K562 (cell line): ENCODE measurements at regions not wholly inside any gene's neighbourhood (a gene's known extent, or its start where the extent isn't known, plus 50 kb on each side); places are given as distances from the start of the nearest gene placed in this dataset.

Experiments
- ATAC-seq: fragments of 200-7000 bp; cut with Tn5 transposase; 3 replicates; pipeline ENCODE4 v1.9.1; 2020; ENCODE audit warnings: moderate library complexity
- BruUV-seq: library from RNA; stranded (reverse); fragments of 400-500 nt; replicated peaks from 2 replicates; lab custom pipeline; 2021; lab: Mats Ljungman, UMichigan
- CTCF ChIA-PET: fragments of 300-600 bp; formaldehyde crosslinking; extraction: SDS; loops from one replicate; lab custom pipeline; 2021; ENCODE audit warnings: low intra/inter-chr PET ratio; lab: Yijun Ruan, JAX
- POLR2A ChIA-PET: fragments of 300-600, 350-650 bp; sonication (Branson Sonifier 250); formaldehyde crosslinking; extraction: SDS; loops from one replicate; lab custom pipeline; 2021; ENCODE audit warnings: antibody characterized with exemption, inconsistent platforms; lab: Yijun Ruan, JAX
- DNase-seq, 4 experiments: peaks; one replicate each; pipeline versions ENCODE4 v3.0.0 to v3.0.0-alpha.2; 2011 to 2018; ENCODE audit warnings: low spot score in 3 of 4, mixed read lengths in 3 of 4; ENCODE audit errors: extremely low read depth in 1 of 4
- FAIRE-seq: peaks from 2 replicates; lab custom pipeline; 2011; peaks lifted over from hg19 to GRCh38; lab: Jason Lieb, UNC
- H2AFZ ChIP-seq: 2 replicates; pipeline ENCODE4 v1.6.0; 2011; ENCODE audit warnings: low read depth, low read length, control low read depth, inconsistent platforms
- H3K27ac ChIP-seq: fragments of 200-600 bp; 3 replicates; pipeline ENCODE4 v1.8.0; 2011; ENCODE audit warnings: low read depth, mild to moderate bottlenecking, control low read depth, inconsistent platforms, low read length, moderate library complexity, mixed read lengths; ENCODE audit errors: extremely low read depth
- H3K27me3 ChIP-seq, 2 experiments: fragments of 300-600 bp in 1 of 2; 2 replicates in 1 of 2; 3 replicates in 1 of 2; pipeline versions ENCODE4 v1.6.0 to v1.8.0; 2011; ENCODE audit warnings: inconsistent platforms in 2 of 2, low read length in 2 of 2, mild to moderate bottlenecking in 1 of 2, mixed read lengths in 1 of 2, moderate library complexity in 1 of 2; ENCODE audit not compliant: control insufficient read depth in 2 of 2, insufficient read depth in 2 of 2
- H3K36me3 ChIP-seq: fragments of 300-600 bp; 3 replicates; pipeline ENCODE4 v1.8.0; 2011; ENCODE audit warnings: mild to moderate bottlenecking, low read length, inconsistent platforms; ENCODE audit not compliant: control insufficient read depth, insufficient read depth
- H3K4me1 ChIP-seq, 2 experiments: fragments of 200-600 bp in 1 of 2; replicated peaks in 1 of 2; 2 replicates in 1 of 2; 3 replicates in 1 of 2; pipeline versions ENCODE4 v1.5.1 to v1.8.0; 2011; ENCODE audit warnings: inconsistent platforms in 2 of 2, low read length in 2 of 2, mild to moderate bottlenecking in 1 of 2, mixed read lengths in 1 of 2, moderate library complexity in 1 of 2; ENCODE audit not compliant: control insufficient read depth in 2 of 2, insufficient read depth in 2 of 2
- H3K4me2 ChIP-seq: 2 replicates; pipeline ENCODE4 v1.6.1; 2011; ENCODE audit warnings: low read length, control low read depth, inconsistent platforms, mixed read lengths; ENCODE audit not compliant: insufficient read depth
- H3K4me3 ChIP-seq: fragments of 200-600 bp; sonication (generic), shearing (Covaris generic); 2 replicates; pipeline ENCODE4 v1.5.1; 2016; ENCODE audit warnings: control low read depth, inconsistent platforms
- H3K79me2 ChIP-seq: fragments of 200-600 bp; 3 replicates; pipeline ENCODE4 v1.8.0; 2011; ENCODE audit warnings: low read length, inconsistent platforms; ENCODE audit not compliant: control insufficient read depth, insufficient read depth
- H3K9ac ChIP-seq, 2 experiments: 2 replicates each; pipeline versions ENCODE4 v1.6.0 to v1.6.1; 2011; ENCODE audit warnings: low read depth in 2 of 2, low read length in 2 of 2, control low read depth in 1 of 2, inconsistent platforms in 1 of 2, mild to moderate bottlenecking in 1 of 2, mixed read lengths in 1 of 2; ENCODE audit not compliant: insufficient read depth in 1 of 2
- H3K9me1 ChIP-seq: one replicate; pipeline ENCODE4 v1.6.0; 2011; ENCODE audit warnings: inconsistent platforms, mild to moderate bottlenecking, low read length, moderate library complexity; ENCODE audit not compliant: control insufficient read depth, insufficient read depth
- H3K9me3 ChIP-seq: replicated peaks from 2 replicates; pipeline ENCODE4 v1.5.1; 2011; ENCODE audit warnings: low read depth, low read length, inconsistent platforms; ENCODE audit not compliant: control insufficient read depth, insufficient read depth
- H4K20me1 ChIP-seq: replicated peaks from 2 replicates; pipeline ENCODE4 v1.6.1; 2011; ENCODE audit warnings: low read length, inconsistent platforms, mixed read lengths; ENCODE audit not compliant: control insufficient read depth, insufficient read depth
- EHMT2 ChIP-seq: fragments of 450-650 bp; IDR thresholded peaks from 2 replicates; pipeline ENCODE4 v1.6.1; 2018; ENCODE audit warnings: antibody characterized with exemption
- ETV5 ChIP-seq: sonication (generic); formaldehyde crosslinking; IDR thresholded peaks from 2 replicates; pipeline ENCODE4 v1.4.0; 2020; ENCODE audit warnings: low read depth, mild to moderate bottlenecking, missing genetic modification reagents
- FOS ChIP-seq: IDR thresholded peaks from 3 replicates; pipeline ENCODE4 v1.6.1; 2011; ENCODE audit not compliant: insufficient read length; ENCODE audit errors: extremely low read depth
- FOXJ3 ChIP-seq: sonication (generic); formaldehyde crosslinking; IDR thresholded peaks from 2 replicates; pipeline ENCODE4 v1.4.0; 2020; ENCODE audit warnings: mild to moderate bottlenecking, missing genetic modification reagents
- NCOA4 ChIP-seq: fragments of 450-650 bp; IDR thresholded peaks from 2 replicates; pipeline ENCODE4 v1.6.1; 2018; ENCODE audit warnings: mild to moderate bottlenecking; ENCODE audit not compliant: partially characterized antibody
- PURB ChIP-seq: sonication (generic); formaldehyde crosslinking; IDR thresholded peaks from 2 replicates; pipeline ENCODE4 v1.9.0; 2021; ENCODE audit warnings: low read depth, mild to moderate bottlenecking, missing genetic modification reagents
- RAD21 ChIP-seq, 2 experiments: fragments of 250-450 bp in 1 of 2; fragments of 450-650 bp in 1 of 2; sonication (Bioruptor Pico) in 1 of 2; formaldehyde crosslinking in 1 of 2; IDR thresholded peaks in 1 of 2; conservative IDR thresholded peaks in 1 of 2; 2 replicates each; pipeline versions ENCODE4 v1.4.0 to v1.8.0; 2020 to 2022; ENCODE audit warnings: mild to moderate bottlenecking in 2 of 2, moderate library complexity in 1 of 2
- RFX7 ChIP-seq: fragments of 250-450 bp; sonication (Bioruptor Pico); IDR thresholded peaks from 2 replicates; pipeline ENCODE4 v1.5.1; 2021; ENCODE audit warnings: mild to moderate bottlenecking
- RHOXF2B ChIP-seq: fragments of 250-450 bp; sonication (Bioruptor Pico); conservative IDR thresholded peaks from 2 replicates; pipeline ENCODE4 v1.5.1; 2021
- SAFB ChIP-seq: fragments of 200-400 bp; formaldehyde crosslinking; IDR thresholded peaks from 2 replicates; pipeline ENCODE4 v1.6.1; 2017; ENCODE audit warnings: low read depth, low read length, borderline replicate concordance
- SAP30 ChIP-seq: fragments of 200-600 bp; sonication (generic); IDR thresholded peaks from 2 replicates; pipeline ENCODE4 v1.6.1; 2012; ENCODE audit warnings: borderline replicate concordance, low read depth, mild to moderate bottlenecking, moderate library complexity, low read length, control low read depth, inconsistent platforms; ENCODE audit not compliant: insufficient read depth, poor library complexity, severe bottlenecking
- SIN3B ChIP-seq: fragments of 450-650 bp; IDR thresholded peaks from 2 replicates; pipeline ENCODE4 v1.6.1; 2017; ENCODE audit warnings: low read depth, mild to moderate bottlenecking, moderate library complexity
- SMARCB1 ChIP-seq: IDR thresholded peaks from 2 replicates; pipeline ENCODE4 v1.6.1; 2011; ENCODE audit warnings: improper control_type of control experiment, low read depth; ENCODE audit not compliant: insufficient read length
- SPI1 ChIP-seq: IDR thresholded peaks from 2 replicates; pipeline ENCODE4 v1.6.1; 2011; ENCODE audit warnings: low read depth, low read length, control low read depth, borderline replicate concordance
- ZNF384 ChIP-seq: IDR thresholded peaks from 2 replicates; pipeline ENCODE4 v1.6.1; 2012; ENCODE audit warnings: low read depth, low read length, improper control_type of control experiment
- ZNF707 ChIP-seq: fragments of 250-450 bp; sonication (Bioruptor Pico); conservative IDR thresholded peaks from 2 replicates; pipeline ENCODE4 v1.8.0; 2022; ENCODE audit warnings: inconsistent platforms, mild to moderate bottlenecking, moderate library complexity
- ZNF766 ChIP-seq: fragments of 200-800 bp; sonication (Bioruptor generic); conservative IDR thresholded peaks from 2 replicates; pipeline ENCODE4 v1.6.1; 2016; ENCODE audit warnings: missing genetic modification characterization, missing compliant biosample characterization
- WGBS: fragments of 100-300 bp; shearing (Covaris generic); methylation state at CpG from one replicate; pipeline ENCODE4 v1.1.6; 2016; ENCODE audit warnings: low coverage, mixed read lengths; ENCODE audit not compliant: insufficient coverage; ENCODE audit errors: missing lambda C conversion rate; 5-methylcytosine and 5-hydroxymethylcytosine counted together
- in situ Hi-C: fragments of 300-500 bp; cut with MboI; formaldehyde crosslinking; loops from 4 replicates; pipeline ENCODE4 v1.15.0; 2018; ENCODE audit warnings: inconsistent platforms, mixed read lengths
- intact Hi-C: fragments of 100-400 bp; cut with micrococcal nuclease; formaldehyde crosslinking; loops from 2 replicates; pipeline ENCODE4 v1.14.2; 2022
- TF ChIP-seq, protein P1 (sequence below): fragments of 450-650 bp; IDR thresholded peaks from 2 replicates; pipeline ENCODE4 v1.6.1; 2016; ENCODE audit warnings: antibody characterized with exemption
- TF ChIP-seq, protein P2 (sequence below): fragments of 250-450 bp; sonication (Bioruptor Pico); IDR thresholded peaks from 2 replicates; pipeline ENCODE4 v1.5.0; 2020; ENCODE audit warnings: mild to moderate bottlenecking

DNA sequence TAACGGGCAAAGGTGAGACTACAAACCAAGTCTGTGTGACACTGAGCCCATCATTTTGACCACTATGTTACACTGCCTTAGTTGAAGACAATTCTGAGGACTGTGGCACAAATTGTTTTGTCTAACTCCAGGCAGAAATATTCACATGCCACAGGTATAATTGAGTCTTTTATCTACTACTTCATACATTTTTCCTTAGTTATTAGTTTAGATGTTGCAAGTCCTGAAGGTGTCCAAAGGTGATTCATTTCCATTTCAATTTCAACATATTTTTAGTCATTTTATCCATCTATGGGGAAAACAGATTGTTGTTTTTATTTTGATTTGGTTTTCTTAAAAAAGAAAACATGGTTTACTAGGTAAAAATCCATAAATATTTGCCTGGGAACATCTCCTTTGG lies 341.7 kb upstream of the SMIM31 start (continued):
- TF ChIP-seq RHOXF2B (CRISPR knock-in tag) = no peak
- TF ChIP-seq, all 486 proteins: peak for 0

DNA sequence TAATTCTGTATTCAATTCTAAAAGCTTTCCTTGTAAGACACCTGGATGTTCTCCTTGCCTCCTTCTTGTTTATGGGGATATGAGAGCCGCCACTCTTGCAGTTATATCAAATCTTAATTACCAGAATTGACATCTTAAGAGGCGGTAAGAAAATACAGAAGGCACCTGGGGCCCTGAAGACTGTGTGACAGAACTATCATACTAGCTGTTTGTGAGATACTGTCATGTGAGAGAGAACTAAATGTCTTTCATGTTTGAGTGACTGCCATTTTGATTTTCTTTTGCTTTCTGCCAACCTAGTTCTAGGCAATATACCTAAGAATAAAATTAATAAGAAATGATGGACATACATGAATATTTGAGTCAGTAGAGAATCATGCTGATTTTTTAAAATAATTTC lies 340.2 kb upstream of the SMIM31 start:
- CTCF ChIA-PET = no interaction called here
- WGBS = 4% methylated on average over 2 of the region's 2 CpGs

More for the DNA sequence above, 340.2 kb upstream of the SMIM31 start:
- no TSS peak for BruUV-seq
- DNase-seq (no peak), ATAC-seq (no peak), FAIRE-seq (no peak)
- TF ChIP-seq, protein P1, sequence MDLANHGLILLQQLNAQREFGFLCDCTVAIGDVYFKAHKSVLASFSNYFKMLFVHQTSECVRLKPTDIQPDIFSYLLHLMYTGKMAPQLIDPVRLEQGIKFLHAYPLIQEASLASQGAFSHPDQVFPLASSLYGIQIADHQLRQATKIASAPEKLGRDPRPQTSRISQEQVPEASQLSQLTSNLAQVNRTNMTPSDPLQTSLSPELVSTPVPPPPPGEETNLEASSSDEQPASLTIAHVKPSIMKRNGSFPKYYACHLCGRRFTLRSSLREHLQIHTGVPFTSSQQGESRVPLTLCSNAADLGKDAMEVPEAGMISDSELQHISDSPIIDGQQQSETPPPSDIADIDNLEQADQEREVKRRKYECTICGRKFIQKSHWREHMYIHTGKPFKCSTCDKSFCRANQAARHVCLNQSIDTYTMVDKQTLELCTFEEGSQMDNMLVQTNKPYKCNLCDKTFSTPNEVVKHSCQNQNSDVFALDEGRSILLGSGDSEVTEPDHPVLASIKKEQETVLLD = no peak
- TF ChIP-seq ZNF384 = no peak
- TF ChIP-seq SAP30 = no peak
- TF ChIP-seq ZNF766 (CRISPR knock-in tag) = no peak
- no peak for TF ChIP-seq PURB
- TF ChIP-seq RAD21 (CRISPR knock-in tag; conservative IDR thresholded peaks at IDR 0.05 in 1 of 2, IDR thresholded peaks at IDR 0.05 in 1 of 2) = no peak
- no peak for TF ChIP-seq ETV5 (CRISPR knock-in tag)
- no peak for TF ChIP-seq SPI1
- no peak for TF ChIP-seq SIN3B
- TF ChIP-seq FOXJ3 = no peak
- TF ChIP-seq FOS = no peak
- TF ChIP-seq SAFB = no peak
- TF ChIP-seq RFX7 = no peak
- no peak for TF ChIP-seq NCOA4
- no peak for TF ChIP-seq ZNF707 (CRISPR knock-in tag)
- no peak for TF ChIP-seq SMARCB1
- TF ChIP-seq, protein P2, sequence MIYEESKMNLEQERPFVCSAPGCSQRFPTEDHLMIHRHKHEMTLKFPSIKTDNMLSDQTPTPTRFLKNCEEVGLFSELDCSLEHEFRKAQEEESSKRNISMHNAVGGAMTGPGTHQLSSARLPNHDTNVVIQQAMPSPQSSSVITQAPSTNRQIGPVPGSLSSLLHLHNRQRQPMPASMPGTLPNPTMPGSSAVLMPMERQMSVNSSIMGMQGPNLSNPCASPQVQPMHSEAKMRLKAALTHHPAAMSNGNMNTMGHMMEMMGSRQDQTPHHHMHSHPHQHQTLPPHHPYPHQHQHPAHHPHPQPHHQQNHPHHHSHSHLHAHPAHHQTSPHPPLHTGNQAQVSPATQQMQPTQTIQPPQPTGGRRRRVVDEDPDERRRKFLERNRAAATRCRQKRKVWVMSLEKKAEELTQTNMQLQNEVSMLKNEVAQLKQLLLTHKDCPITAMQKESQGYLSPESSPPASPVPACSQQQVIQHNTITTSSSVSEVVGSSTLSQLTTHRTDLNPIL (CRISPR knock-in tag) = no peak
- TF ChIP-seq EHMT2 = no peak
- in situ Hi-C loops (no loop called here), intact Hi-C loops (no loop called here)
- H3K27me3 ChIP-seq = no peaks in the 10 kb centered on the region
- H3K9ac ChIP-seq = no peak overlapping the region
- no peaks in the 10 kb centered on the region for H4K20me1 ChIP-seq
- H3K4me1 ChIP-seq = no peaks in the 10 kb centered on the region
- H3K9me3 ChIP-seq = no peaks in the 10 kb centered on the region; the same call in 1 of the 2 replicates
- POLR2A ChIA-PET = no interaction called here
- H3K27ac ChIP-seq = no peak overlapping the region
- H3K79me2 ChIP-seq = no peaks in the 10 kb centered on the region
- H3K4me3 ChIP-seq = no peak overlapping the region
- H3K9me1 ChIP-seq = no peaks in the 10 kb centered on the region
- no peaks in the 10 kb centered on the region for H3K36me3 ChIP-seq
- no peak overlapping the region for H3K4me2 ChIP-seq
- H2AFZ ChIP-seq = no peak overlapping the region
